ENCODE measurements at regions not wholly inside any gene's neighbourhood (a gene's known extent, or its start where the extent isn't known, plus 50 kb on each side); places are given as distances from the start of the nearest gene placed in this dataset.

GRCh38 chr13:34547929-34548328 lies 394.1 kb upstream of the NBEA start:
- TF ChIP-seq RAD21 (IDR thresholded peaks at IDR 0.05; ENCODE audit: low read length) (no peak), MXI1 (IDR thresholded peaks at IDR 0.05; ENCODE audit: borderline replicate concordance, low read depth, low read length) (no peak), POLR2A (IDR thresholded peaks at IDR 0.05; ENCODE audit: low read depth, low read length) (no peak), MAZ (IDR thresholded peaks at IDR 0.05; ENCODE audit: borderline replicate concordance, low read depth, low read length) (no peak), SMC3 (IDR thresholded peaks at IDR 0.05; ENCODE audit: low read depth, low read length) (no peak), CEBPB (IDR thresholded peaks at IDR 0.05; ENCODE audit: low read depth, low read length) (no peak), MAFK (IDR thresholded peaks at IDR 0.05; ENCODE audit: low read depth, low read length) (no peak)
- TF ChIP-seq, protein P1, sequence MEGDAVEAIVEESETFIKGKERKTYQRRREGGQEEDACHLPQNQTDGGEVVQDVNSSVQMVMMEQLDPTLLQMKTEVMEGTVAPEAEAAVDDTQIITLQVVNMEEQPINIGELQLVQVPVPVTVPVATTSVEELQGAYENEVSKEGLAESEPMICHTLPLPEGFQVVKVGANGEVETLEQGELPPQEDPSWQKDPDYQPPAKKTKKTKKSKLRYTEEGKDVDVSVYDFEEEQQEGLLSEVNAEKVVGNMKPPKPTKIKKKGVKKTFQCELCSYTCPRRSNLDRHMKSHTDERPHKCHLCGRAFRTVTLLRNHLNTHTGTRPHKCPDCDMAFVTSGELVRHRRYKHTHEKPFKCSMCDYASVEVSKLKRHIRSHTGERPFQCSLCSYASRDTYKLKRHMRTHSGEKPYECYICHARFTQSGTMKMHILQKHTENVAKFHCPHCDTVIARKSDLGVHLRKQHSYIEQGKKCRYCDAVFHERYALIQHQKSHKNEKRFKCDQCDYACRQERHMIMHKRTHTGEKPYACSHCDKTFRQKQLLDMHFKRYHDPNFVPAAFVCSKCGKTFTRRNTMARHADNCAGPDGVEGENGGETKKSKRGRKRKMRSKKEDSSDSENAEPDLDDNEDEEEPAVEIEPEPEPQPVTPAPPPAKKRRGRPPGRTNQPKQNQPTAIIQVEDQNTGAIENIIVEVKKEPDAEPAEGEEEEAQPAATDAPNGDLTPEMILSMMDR (conservative IDR thresholded peaks at IDR 0.05; ENCODE audit: low read depth, low read length) = no peak

All from IMR-90 (cell line).